H9 (cell line): ENCODE measurements at regions not wholly inside any gene's neighbourhood (a gene's known extent, or its start where the extent isn't known, plus 50 kb on each side); places are given as distances from the start of the nearest gene placed in this dataset.
"Not testable (repeated sequence)": the region's sequence is repeated elsewhere in the genome, so short reads cannot be mapped to it uniquely, and the experiment has no call there.

Experiments used
- DNase-seq: peaks from one replicate; pipeline ENCODE4 v3.0.0-alpha.2; 2017
- H2AFZ ChIP-seq: one replicate; pipeline ENCODE4 v1.6.1; 2013; ENCODE audit warnings: mild to moderate bottlenecking, low read length, control low read depth, moderate library complexity
- H2AK5ac ChIP-seq: 2 replicates; pipeline ENCODE4 v1.6.1; 2013; ENCODE audit warnings: low read length, control low read depth, mixed read lengths; ENCODE audit not compliant: insufficient read length
- H2BK120ac ChIP-seq: one replicate; pipeline ENCODE4 v1.6.1; 2013; ENCODE audit warnings: low read depth, mild to moderate bottlenecking, low read length, control low read depth, inconsistent platforms; ENCODE audit not compliant: poor library complexity, severe bottlenecking
- H2BK12ac ChIP-seq: 2 replicates; pipeline ENCODE4 v1.6.1; 2013; ENCODE audit warnings: low read length, control low read depth, mixed read lengths, low read depth; ENCODE audit not compliant: insufficient read length
- H2BK15ac ChIP-seq: 2 replicates; pipeline ENCODE4 v1.6.1; 2013; ENCODE audit warnings: low read depth, low read length, control low read depth
- H2BK20ac ChIP-seq: one replicate; pipeline ENCODE4 v1.6.1; 2013; ENCODE audit warnings: low read depth, mild to moderate bottlenecking, low read length, control low read depth, inconsistent platforms; ENCODE audit not compliant: poor library complexity, severe bottlenecking
- H2BK5ac ChIP-seq: 2 replicates; pipeline ENCODE4 v1.6.1; 2013; ENCODE audit warnings: low read length, control low read depth, mixed read lengths; ENCODE audit not compliant: insufficient read length
- H3K14ac ChIP-seq: 2 replicates; pipeline ENCODE4 v1.6.1; 2013; ENCODE audit warnings: low read length, control low read depth; ENCODE audit not compliant: insufficient read depth
- H3K18ac ChIP-seq: 2 replicates; pipeline ENCODE4 v1.6.1; 2013; ENCODE audit warnings: low read depth, mild to moderate bottlenecking, mixed read lengths, low read length, control low read depth; ENCODE audit not compliant: insufficient read length
- H3K23ac ChIP-seq: 2 replicates; pipeline ENCODE4 v1.6.1; 2013; ENCODE audit warnings: low read length, control low read depth, mixed read lengths, low read depth; ENCODE audit not compliant: insufficient read length
- H3K23me2 ChIP-seq: 2 replicates; pipeline ENCODE4 v1.6.1; 2013; ENCODE audit warnings: low read depth, mild to moderate bottlenecking, mixed read lengths, low read length, control low read depth; ENCODE audit not compliant: insufficient read length, poor library complexity, severe bottlenecking
- H3K27ac ChIP-seq: 2 replicates; pipeline ENCODE4 v1.5.1; 2013; ENCODE audit warnings: low read length, control low read depth, mixed read lengths, low read depth; ENCODE audit not compliant: insufficient read length
- H3K27me3 ChIP-seq: 2 replicates; pipeline ENCODE4 v1.6.1; 2013; ENCODE audit warnings: low read length, control low read depth, inconsistent platforms; ENCODE audit not compliant: insufficient read depth
- H3K4ac ChIP-seq: 2 replicates; pipeline ENCODE4 v1.6.1; 2013; ENCODE audit warnings: low read depth, mild to moderate bottlenecking, control low read depth, inconsistent platforms, low read length, moderate library complexity
- H3K4me1 ChIP-seq: 2 replicates; pipeline ENCODE4 v1.6.1; 2013; ENCODE audit warnings: low read length, control low read depth, inconsistent platforms; ENCODE audit not compliant: insufficient read depth
- H3K4me2 ChIP-seq: 2 replicates; pipeline ENCODE4 v1.6.1; 2013; ENCODE audit warnings: low read length, control low read depth, mixed read lengths; ENCODE audit not compliant: insufficient read length, insufficient read depth
- H3K56ac ChIP-seq: 2 replicates; pipeline ENCODE4 v1.6.1; 2013; ENCODE audit warnings: low read depth, mild to moderate bottlenecking, mixed read lengths, low read length, control low read depth; ENCODE audit not compliant: insufficient read length
- H3K79me1 ChIP-seq: 2 replicates; pipeline ENCODE4 v1.6.1; 2013; ENCODE audit warnings: low read depth, mild to moderate bottlenecking, moderate library complexity, low read length, control low read depth, inconsistent platforms; ENCODE audit not compliant: insufficient read depth, poor library complexity, severe bottlenecking
- H3K79me2 ChIP-seq: 2 replicates; pipeline ENCODE4 v1.6.1; 2013; ENCODE audit warnings: low read length, control low read depth, inconsistent platforms; ENCODE audit not compliant: insufficient read depth
- H3K9ac ChIP-seq: 2 replicates; pipeline ENCODE4 v1.6.1; 2013; ENCODE audit warnings: low read length, control low read depth, mixed read lengths; ENCODE audit not compliant: insufficient read length; ENCODE audit errors: extremely low read depth
- H3K9me3 ChIP-seq: one replicate; pipeline ENCODE4 v1.6.1; 2013; ENCODE audit warnings: low read depth, low read length, inconsistent platforms; ENCODE audit not compliant: control insufficient read depth
- H3T11ph ChIP-seq: one replicate; pipeline ENCODE4 v1.6.1; 2013; ENCODE audit warnings: mild to moderate bottlenecking, low read length, control low read depth, inconsistent platforms
- H4K20me1 ChIP-seq: one replicate; pipeline ENCODE4 v1.6.1; 2013; ENCODE audit not compliant: control insufficient read depth, insufficient read length, insufficient read depth
- H4K5ac ChIP-seq: 2 replicates; pipeline ENCODE4 v1.6.1; 2013; ENCODE audit warnings: low read depth, mild to moderate bottlenecking, mixed read lengths, low read length, control low read depth; ENCODE audit not compliant: insufficient read length
- H4K8ac ChIP-seq: replicated peaks from 2 replicates; pipeline ENCODE4 v1.6.1; 2013; ENCODE audit warnings: low read length, control low read depth, mixed read lengths, low read depth; ENCODE audit not compliant: insufficient read length
- H4K91ac ChIP-seq: 2 replicates; pipeline ENCODE4 v1.6.1; 2013; ENCODE audit warnings: low read depth, mild to moderate bottlenecking, moderate library complexity, mixed read lengths, low read length, control low read depth; ENCODE audit not compliant: insufficient read length
- H3K27ac Mint-ChIP-seq, 3 experiments: 2 replicates in 2 of 3; 3 replicates in 1 of 3; pipeline ENCODE4 v1.8.0; 2020 to 2021; ENCODE audit warnings: mixed read lengths in 3 of 3, mild to moderate bottlenecking in 1 of 3, moderate library complexity in 1 of 3
- H3K27me3 Mint-ChIP-seq: 2 replicates; pipeline ENCODE4 v1.8.0; 2021; ENCODE audit warnings: low read depth, mild to moderate bottlenecking, moderate library complexity, mixed read lengths
- H3K36me3 Mint-ChIP-seq, 3 experiments: 2 replicates in 2 of 3; 3 replicates in 1 of 3; pipeline ENCODE4 v1.8.0; 2020 to 2021; ENCODE audit warnings: low read depth in 3 of 3, mixed read lengths in 3 of 3; ENCODE audit not compliant: insufficient read depth in 1 of 3
- H3K4me1 Mint-ChIP-seq, 2 experiments: 2 replicates each; pipeline ENCODE4 v1.8.0; 2020; ENCODE audit warnings: mixed read lengths in 2 of 2
- H3K4me3 Mint-ChIP-seq, 2 experiments: 2 replicates in 1 of 2; 3 replicates in 1 of 2; pipeline ENCODE4 v1.8.0; 2020 to 2021; ENCODE audit warnings: mild to moderate bottlenecking in 2 of 2, mixed read lengths in 2 of 2, moderate library complexity in 1 of 2
- H3K9me3 Mint-ChIP-seq, 2 experiments: 2 replicates in 1 of 2; 3 replicates in 1 of 2; pipeline ENCODE4 v1.8.0; 2020; ENCODE audit warnings: mild to moderate bottlenecking in 2 of 2, mixed read lengths in 2 of 2, moderate library complexity in 1 of 2
- WGBS: extraction: QIAGEN DNeasy Blood & Tissue Kit; methylation state at CpG from one replicate; pipeline ENCODE4 v1.1.7; 2013; ENCODE audit warnings: missing lambda C conversion rate, low lambda C conversion rate, mixed read lengths; ENCODE audit not compliant: insufficient read length; ENCODE audit errors: extremely low coverage; 5-methylcytosine and 5-hydroxymethylcytosine counted together
- TF ChIP-seq, protein P1 (sequence below): fragments of 200-600 bp; sonication (generic); conservative IDR thresholded peaks from 3 replicates; pipeline ENCODE4 v1.8.0; 2021; ENCODE audit warnings: antibody characterized with exemption, mild to moderate bottlenecking

DNA sequence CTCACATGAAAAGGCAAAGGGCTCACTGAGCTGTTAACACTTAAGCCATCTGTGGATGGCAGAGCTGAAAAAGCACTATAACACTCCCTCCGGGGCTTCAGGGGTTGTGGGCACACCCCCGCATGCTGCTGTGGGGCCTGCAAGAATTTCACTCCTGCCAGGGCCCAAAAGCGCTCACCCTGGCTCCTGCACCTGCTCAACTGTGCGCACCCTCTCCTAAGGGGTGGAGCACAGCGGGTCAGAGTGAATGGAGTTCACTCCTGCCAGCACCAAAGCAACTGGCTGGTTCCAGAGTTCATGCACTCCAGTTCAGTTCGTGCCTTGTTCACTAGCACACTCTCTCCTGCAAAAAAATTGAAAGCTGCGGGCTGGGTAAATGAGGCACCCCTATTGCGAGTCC lies 814.2 kb upstream of the SLC39A10 start:
- TF ChIP-seq, protein P1, sequence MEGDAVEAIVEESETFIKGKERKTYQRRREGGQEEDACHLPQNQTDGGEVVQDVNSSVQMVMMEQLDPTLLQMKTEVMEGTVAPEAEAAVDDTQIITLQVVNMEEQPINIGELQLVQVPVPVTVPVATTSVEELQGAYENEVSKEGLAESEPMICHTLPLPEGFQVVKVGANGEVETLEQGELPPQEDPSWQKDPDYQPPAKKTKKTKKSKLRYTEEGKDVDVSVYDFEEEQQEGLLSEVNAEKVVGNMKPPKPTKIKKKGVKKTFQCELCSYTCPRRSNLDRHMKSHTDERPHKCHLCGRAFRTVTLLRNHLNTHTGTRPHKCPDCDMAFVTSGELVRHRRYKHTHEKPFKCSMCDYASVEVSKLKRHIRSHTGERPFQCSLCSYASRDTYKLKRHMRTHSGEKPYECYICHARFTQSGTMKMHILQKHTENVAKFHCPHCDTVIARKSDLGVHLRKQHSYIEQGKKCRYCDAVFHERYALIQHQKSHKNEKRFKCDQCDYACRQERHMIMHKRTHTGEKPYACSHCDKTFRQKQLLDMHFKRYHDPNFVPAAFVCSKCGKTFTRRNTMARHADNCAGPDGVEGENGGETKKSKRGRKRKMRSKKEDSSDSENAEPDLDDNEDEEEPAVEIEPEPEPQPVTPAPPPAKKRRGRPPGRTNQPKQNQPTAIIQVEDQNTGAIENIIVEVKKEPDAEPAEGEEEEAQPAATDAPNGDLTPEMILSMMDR, result no peak
- H3K4ac ChIP-seq, result no peak overlapping the region

GRCh38 chr2:194834371-194834770 lies 822.7 kb upstream of the SLC39A10 start:
- not testable (repeated sequence) for H3K27ac Mint-ChIP-seq, H2BK12ac ChIP-seq, H2BK120ac ChIP-seq, H3K56ac ChIP-seq, H3K27me3 Mint-ChIP-seq, H3K14ac ChIP-seq, DNase-seq, H3K23ac ChIP-seq, H4K91ac ChIP-seq, H3K9me3 Mint-ChIP-seq, H4K5ac ChIP-seq, H3K9ac ChIP-seq, H2BK15ac ChIP-seq, H2BK20ac ChIP-seq, H3T11ph ChIP-seq, H4K20me1 ChIP-seq, H3K27ac ChIP-seq, H3K36me3 Mint-ChIP-seq, H3K4ac ChIP-seq, H3K4me1 ChIP-seq, H2BK5ac ChIP-seq, H3K4me2 ChIP-seq, H3K18ac ChIP-seq, H3K23me2 ChIP-seq, H3K4me3 Mint-ChIP-seq, H2AFZ ChIP-seq, H3K27me3 ChIP-seq, H3K9me3 ChIP-seq, H4K8ac ChIP-seq, H3K79me2 ChIP-seq, H2AK5ac ChIP-seq, H3K79me1 ChIP-seq, H3K4me1 Mint-ChIP-seq
- WGBS, result no CpG with 5 or more reads among the region's 2 CpGs

More for the DNA sequence above, 814.2 kb upstream of the SLC39A10 start:
- H3K18ac ChIP-seq, result no peak overlapping the region
- Mint-ChIP-seq H3K27me3 (no peaks in the 10 kb centered on the region), H3K4me1 (no peaks in the 10 kb centered on the region), H3K36me3 (no peaks in the 10 kb centered on the region), H3K4me3 (no peak overlapping the region), H3K27ac (no peak overlapping the region; a peak in 1 of 7 replicates), H3K9me3 (no peaks in the 10 kb centered on the region)
- no peak overlapping the region for H4K8ac ChIP-seq
- H3K9ac ChIP-seq, result no peak overlapping the region
- no peak overlapping the region for H4K5ac ChIP-seq
- H3K56ac ChIP-seq, result no peak overlapping the region
- no peaks in the 10 kb centered on the region for H4K20me1 ChIP-seq
- H3K9me3 ChIP-seq, result no peaks in the 10 kb centered on the region
- H2AK5ac ChIP-seq, result no peak overlapping the region
- H3K23ac ChIP-seq, result no peak overlapping the region
- H2BK20ac ChIP-seq, result no peak overlapping the region
- H3K23me2 ChIP-seq, result no peaks in the 10 kb centered on the region
- H3K4me1 ChIP-seq, result no peaks in the 10 kb centered on the region
- H3K27ac ChIP-seq, result no peak overlapping the region
- no peak for DNase-seq
- H3K27me3 ChIP-seq, result no peaks in the 10 kb centered on the region
- H3K4me2 ChIP-seq, result no peak overlapping the region
- no peak overlapping the region for H2AFZ ChIP-seq
- peak overlapping the region; percentile 74 for H2BK12ac ChIP-seq
- H3K79me2 ChIP-seq, result no peaks in the 10 kb centered on the region
- no peak overlapping the region for H3K14ac ChIP-seq
- H2BK120ac ChIP-seq, result no peak overlapping the region
- H3T11ph ChIP-seq, result no peak overlapping the region
- H2BK5ac ChIP-seq, result no peak overlapping the region
- no peak overlapping the region for H2BK15ac ChIP-seq
- WGBS, result no CpG with 5 or more reads among the region's 8 CpGs
- H4K91ac ChIP-seq, result no peak overlapping the region
- H3K79me1 ChIP-seq, result no peaks in the 10 kb centered on the region
